Immature natural killer cell (primary cell): ENCODE measurements at regions not wholly inside any gene's neighbourhood (a gene's known extent, or its start where the extent isn't known, plus 50 kb on each side); places are given as distances from the start of the nearest gene placed in this dataset.
A peak's percentile ranks its signal among the peaks of the same experiment; 100 is the strongest.

Experiments
- DNase-seq, 3 donors: peaks; one replicate each; pipeline ENCODE4 v3.0.0; 2022; ENCODE audit warnings: mixed read lengths in 1 of 3
- H3K27ac Mint-ChIP-seq, 6 donors: one replicate each; pipeline ENCODE4 v1.8.0; 2020; ENCODE audit warnings: mixed read lengths in 6 of 6, mild to moderate bottlenecking in 5 of 6, inconsistent platforms in 4 of 6, moderate library complexity in 3 of 6
- H3K27me3 Mint-ChIP-seq, 3 donors: one replicate each; pipeline ENCODE4 v1.8.0; 2020 to 2021; ENCODE audit warnings: low read depth in 3 of 3, mild to moderate bottlenecking in 3 of 3, mixed read lengths in 3 of 3, moderate library complexity in 3 of 3, inconsistent platforms in 1 of 3
- H3K36me3 Mint-ChIP-seq, 3 donors: one replicate each; pipeline ENCODE4 v1.8.0; 2020; ENCODE audit warnings: mixed read lengths in 3 of 3, inconsistent platforms in 2 of 3, mild to moderate bottlenecking in 2 of 3
- H3K4me1 Mint-ChIP-seq, 2 donors: one replicate each; pipeline ENCODE4 v1.8.0; 2020; ENCODE audit warnings: inconsistent platforms in 2 of 2, mild to moderate bottlenecking in 2 of 2, mixed read lengths in 2 of 2, moderate library complexity in 1 of 2
- H3K4me3 Mint-ChIP-seq, 5 donors: one replicate each; pipeline ENCODE4 v1.8.0; 2020; ENCODE audit warnings: mild to moderate bottlenecking in 5 of 5, mixed read lengths in 5 of 5, inconsistent platforms in 3 of 5, moderate library complexity in 3 of 5
- H3K9me3 Mint-ChIP-seq, 6 donors: one replicate each; pipeline ENCODE4 v1.8.0; 2020; ENCODE audit warnings: mild to moderate bottlenecking in 6 of 6, mixed read lengths in 6 of 6, inconsistent platforms in 4 of 6, moderate library complexity in 3 of 6

DNA sequence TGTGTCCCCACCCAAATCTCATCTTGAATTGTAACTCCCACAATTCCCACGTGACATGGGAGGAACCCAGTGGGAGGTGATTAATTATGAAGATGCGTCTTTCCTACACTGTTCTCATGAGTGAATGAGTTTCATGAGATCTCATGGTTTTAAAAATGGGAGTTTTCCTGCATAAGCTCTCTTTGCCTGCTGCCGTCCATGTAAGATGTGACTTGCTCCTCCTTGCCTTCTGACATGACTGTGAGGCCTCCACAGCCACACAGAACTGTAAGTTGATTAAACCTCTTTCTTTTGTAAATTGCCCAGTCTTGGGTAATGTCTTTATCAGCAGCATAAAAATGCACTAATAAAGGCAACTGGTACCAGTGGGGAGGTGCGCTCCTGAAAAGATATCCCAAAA, 67.7 kb upstream of the DRGX start:
- H3K4me1 Mint-ChIP-seq = peaks cover 10 to 12% of the 10 kb centered on the region in 2 donors
- DNase-seq = no peak
- peaks cover 0 to 1% (median 0%) of the 10 kb centered on the region in 3 donors for H3K27me3 Mint-ChIP-seq
- H3K36me3 Mint-ChIP-seq = peaks cover 52 to 70% (median 59%) of the 10 kb centered on the region in 3 donors
- H3K4me3 Mint-ChIP-seq = no peak overlapping the region
- no peak overlapping the region for H3K27ac Mint-ChIP-seq
- no peaks in the 10 kb centered on the region for H3K9me3 Mint-ChIP-seq

- DNase-seq = peak in 2 of 3 donors; percentile 22 to 24
- H3K27me3 Mint-ChIP-seq = no peaks in the 10 kb centered on the region
- peaks cover 65 to 79% (median 65%) of the 10 kb centered on the region in 3 donors for H3K36me3 Mint-ChIP-seq
- peaks cover 5 to 11% (median 6%) of the 10 kb centered on the region in 6 donors for H3K9me3 Mint-ChIP-seq
- peaks cover 14 to 29% of the 10 kb centered on the region in 2 donors for H3K4me1 Mint-ChIP-seq
- peak overlapping the region in 2 of 6 donors; percentile 19 to 38 for H3K27ac Mint-ChIP-seq
- peak overlapping the region in 2 of 5 donors; percentile 7 to 16 for H3K4me3 Mint-ChIP-seq
These were observed 63.0 kb upstream of the DRGX start for GRCh38 chr10:49458869-49459268.

DNA sequence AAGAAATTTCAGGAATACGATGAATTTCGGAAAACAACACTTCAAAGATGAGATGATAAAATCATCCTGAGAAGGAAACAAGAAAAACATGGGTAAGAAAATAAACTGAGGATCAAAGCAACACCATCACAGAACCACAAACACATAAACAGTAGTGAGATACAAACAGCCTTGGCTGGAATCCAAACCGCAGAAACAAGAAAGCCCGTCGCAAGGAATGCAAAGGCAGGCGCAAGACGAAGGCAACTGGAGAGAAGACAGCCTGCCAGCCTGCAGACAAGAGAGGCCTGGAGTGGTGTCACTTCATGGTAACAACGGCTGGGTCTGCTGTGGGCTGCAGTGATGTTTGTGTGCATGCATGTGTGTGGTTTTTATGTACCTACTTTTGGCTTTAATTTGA, 61.8 kb upstream of the DRGX start:
- Mint-ChIP-seq H3K36me3 (peaks cover 64 to 75% (median 65%) of the 10 kb centered on the region in 3 donors), H3K4me1 (peaks cover 14 to 29% of the 10 kb centered on the region in 2 donors), H3K4me3 (no peak overlapping the region), H3K27ac (peak overlapping the region in 4 of 6 donors; percentile 1 to 57 (median 53)), H3K27me3 (no peaks in the 10 kb centered on the region), H3K9me3 (peaks cover 8 to 21% (median 16%) of the 10 kb centered on the region in 6 donors)
- peak in 1 of 3 donors; percentile 26 for DNase-seq

GRCh38 chr10:49448924-49449323, 53.0 kb upstream of the DRGX start:
- H3K9me3 Mint-ChIP-seq = peaks cover 13 to 40% (median 29%) of the 10 kb centered on the region in 6 donors
- no peak for DNase-seq
- H3K27me3 Mint-ChIP-seq = no peaks in the 10 kb centered on the region
- H3K27ac Mint-ChIP-seq = no peak overlapping the region
- H3K4me1 Mint-ChIP-seq = peaks cover 0 to 6% of the 10 kb centered on the region in 2 donors
- H3K36me3 Mint-ChIP-seq = peaks cover 7 to 17% (median 9%) of the 10 kb centered on the region in 3 donors
- no peak overlapping the region for H3K4me3 Mint-ChIP-seq

- Mint-ChIP-seq H3K4me3 (no peak overlapping the region), H3K9me3 (peaks cover 4 to 21% (median 12%) of the 10 kb centered on the region in 6 donors), H3K36me3 (no peaks in the 10 kb centered on the region), H3K27me3 (peaks cover 0 to 3% (median 3%) of the 10 kb centered on the region in 3 donors), H3K4me1 (peaks cover 22 to 32% of the 10 kb centered on the region in 2 donors), H3K27ac (peak overlapping the region in 5 of 6 donors; percentile 7 to 36 (median 28))
- DNase-seq = no peak
These were observed 50.1 kb upstream of the DRGX start for GRCh38 chr10:49446031-49446430.
